ENCODE measurements at regions not wholly inside any gene's neighbourhood (a gene's known extent, or its start where the extent isn't known, plus 50 kb on each side); places are given as distances from the start of the nearest gene placed in this dataset.

DNA sequence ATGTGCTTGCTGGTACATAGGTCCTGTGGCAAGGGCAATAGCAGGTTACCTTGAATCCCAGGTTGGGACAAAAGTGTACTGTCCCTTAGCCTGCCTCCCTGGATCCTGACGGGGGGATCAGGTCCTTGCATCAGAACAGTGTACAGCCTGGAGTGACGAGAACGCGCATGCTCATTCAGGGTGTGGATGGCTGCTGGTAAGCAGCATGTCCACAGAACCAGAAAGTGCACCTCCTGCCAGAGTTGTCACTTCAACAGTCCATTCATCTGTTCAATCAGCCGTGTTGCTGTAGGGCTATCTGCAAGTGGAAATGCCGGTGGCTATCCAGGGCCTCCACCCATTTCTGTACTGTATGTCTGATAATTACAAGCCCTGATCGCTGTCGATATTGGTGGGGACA lies 236.3 kb upstream of the SOX4 start:
- Histone ChIP-seq H4K20me1 (ENCODE audit: insufficient read depth) (no peaks in the 10 kb centered on the region), H2AFZ (ENCODE audit: low read depth, low read length) (no peak overlapping the region), H3K9me3 (ENCODE audit: low read length) (no peaks in the 10 kb centered on the region), H3K4me3 (ENCODE audit: low read length) (no peak overlapping the region), H3K79me2 (replicated peaks; ENCODE audit: insufficient read depth, low read length) (no peaks in the 10 kb centered on the region), H3K27me3 (ENCODE audit: insufficient read depth, low read depth, low read length) (no peaks in the 10 kb centered on the region), H3K9ac (ENCODE audit: low read length) (no peak overlapping the region), H3K9me2 (ENCODE audit: insufficient read depth, low read length) (no peaks in the 10 kb centered on the region), H3K36me3 (ENCODE audit: insufficient read depth, low read length) (no peaks in the 10 kb centered on the region), H3F3A (ENCODE audit: insufficient read depth, low read length, poor library complexity, severe bottlenecking) (no peaks in the 10 kb centered on the region), H3K27ac (ENCODE audit: low read length) (no peak overlapping the region), H3K4me2 (ENCODE audit: low read length) (no peak overlapping the region)
- TF ChIP-seq POLR2AphosphoS5 (IDR thresholded peaks at IDR 0.05): no peak
- TF ChIP-seq SMC3 (conservative IDR thresholded peaks at IDR 0.05; ENCODE audit: poor library complexity): no peak
- no peak for TF ChIP-seq TAF1 (IDR thresholded peaks at IDR 0.05; ENCODE audit: low read depth)
- TF ChIP-seq, protein P1, sequence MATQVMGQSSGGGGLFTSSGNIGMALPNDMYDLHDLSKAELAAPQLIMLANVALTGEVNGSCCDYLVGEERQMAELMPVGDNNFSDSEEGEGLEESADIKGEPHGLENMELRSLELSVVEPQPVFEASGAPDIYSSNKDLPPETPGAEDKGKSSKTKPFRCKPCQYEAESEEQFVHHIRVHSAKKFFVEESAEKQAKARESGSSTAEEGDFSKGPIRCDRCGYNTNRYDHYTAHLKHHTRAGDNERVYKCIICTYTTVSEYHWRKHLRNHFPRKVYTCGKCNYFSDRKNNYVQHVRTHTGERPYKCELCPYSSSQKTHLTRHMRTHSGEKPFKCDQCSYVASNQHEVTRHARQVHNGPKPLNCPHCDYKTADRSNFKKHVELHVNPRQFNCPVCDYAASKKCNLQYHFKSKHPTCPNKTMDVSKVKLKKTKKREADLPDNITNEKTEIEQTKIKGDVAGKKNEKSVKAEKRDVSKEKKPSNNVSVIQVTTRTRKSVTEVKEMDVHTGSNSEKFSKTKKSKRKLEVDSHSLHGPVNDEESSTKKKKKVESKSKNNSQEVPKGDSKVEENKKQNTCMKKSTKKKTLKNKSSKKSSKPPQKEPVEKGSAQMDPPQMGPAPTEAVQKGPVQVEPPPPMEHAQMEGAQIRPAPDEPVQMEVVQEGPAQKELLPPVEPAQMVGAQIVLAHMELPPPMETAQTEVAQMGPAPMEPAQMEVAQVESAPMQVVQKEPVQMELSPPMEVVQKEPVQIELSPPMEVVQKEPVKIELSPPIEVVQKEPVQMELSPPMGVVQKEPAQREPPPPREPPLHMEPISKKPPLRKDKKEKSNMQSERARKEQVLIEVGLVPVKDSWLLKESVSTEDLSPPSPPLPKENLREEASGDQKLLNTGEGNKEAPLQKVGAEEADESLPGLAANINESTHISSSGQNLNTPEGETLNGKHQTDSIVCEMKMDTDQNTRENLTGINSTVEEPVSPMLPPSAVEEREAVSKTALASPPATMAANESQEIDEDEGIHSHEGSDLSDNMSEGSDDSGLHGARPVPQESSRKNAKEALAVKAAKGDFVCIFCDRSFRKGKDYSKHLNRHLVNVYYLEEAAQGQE (IDR thresholded peaks at IDR 0.05; ENCODE audit: borderline replicate concordance): no peak
- no peak for TF ChIP-seq RAD21 (conservative IDR thresholded peaks at IDR 0.05)
- no peak for TF ChIP-seq EP300 (conservative IDR thresholded peaks at IDR 0.05; ENCODE audit: poor library complexity, severe bottlenecking)
- TF ChIP-seq, protein P2, sequence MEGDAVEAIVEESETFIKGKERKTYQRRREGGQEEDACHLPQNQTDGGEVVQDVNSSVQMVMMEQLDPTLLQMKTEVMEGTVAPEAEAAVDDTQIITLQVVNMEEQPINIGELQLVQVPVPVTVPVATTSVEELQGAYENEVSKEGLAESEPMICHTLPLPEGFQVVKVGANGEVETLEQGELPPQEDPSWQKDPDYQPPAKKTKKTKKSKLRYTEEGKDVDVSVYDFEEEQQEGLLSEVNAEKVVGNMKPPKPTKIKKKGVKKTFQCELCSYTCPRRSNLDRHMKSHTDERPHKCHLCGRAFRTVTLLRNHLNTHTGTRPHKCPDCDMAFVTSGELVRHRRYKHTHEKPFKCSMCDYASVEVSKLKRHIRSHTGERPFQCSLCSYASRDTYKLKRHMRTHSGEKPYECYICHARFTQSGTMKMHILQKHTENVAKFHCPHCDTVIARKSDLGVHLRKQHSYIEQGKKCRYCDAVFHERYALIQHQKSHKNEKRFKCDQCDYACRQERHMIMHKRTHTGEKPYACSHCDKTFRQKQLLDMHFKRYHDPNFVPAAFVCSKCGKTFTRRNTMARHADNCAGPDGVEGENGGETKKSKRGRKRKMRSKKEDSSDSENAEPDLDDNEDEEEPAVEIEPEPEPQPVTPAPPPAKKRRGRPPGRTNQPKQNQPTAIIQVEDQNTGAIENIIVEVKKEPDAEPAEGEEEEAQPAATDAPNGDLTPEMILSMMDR (IDR thresholded peaks at IDR 0.05; ENCODE audit: poor library complexity, severe bottlenecking): no peak
- TF ChIP-seq MXI1 (conservative IDR thresholded peaks at IDR 0.05; ENCODE audit: poor library complexity, severe bottlenecking): no peak
- TF ChIP-seq EZH2 (IDR thresholded peaks at IDR 0.05; ENCODE audit: borderline replicate concordance, insufficient read depth, low read length, poor library complexity, severe bottlenecking): no peak

DNA sequence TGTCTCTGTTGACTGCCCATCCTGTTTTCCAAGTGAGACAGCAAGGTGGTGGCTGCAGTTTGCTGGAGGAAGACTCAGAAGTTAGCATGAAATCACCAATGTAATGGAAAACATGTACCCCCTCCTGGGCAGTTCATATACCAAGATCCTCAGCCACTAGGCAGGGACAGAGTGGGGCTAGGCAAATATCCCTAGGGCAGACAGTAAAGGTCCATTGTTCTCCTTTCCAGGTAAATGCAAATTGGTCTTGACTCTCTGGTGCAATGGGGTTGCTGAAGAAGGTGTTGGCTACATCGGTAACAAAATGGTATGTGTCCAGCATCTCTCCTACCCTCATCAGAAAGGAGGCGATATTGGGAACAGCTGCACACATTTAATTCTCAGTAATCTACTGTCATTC lies 233.6 kb upstream of the SOX4 start:
- Histone ChIP-seq H3K4me3 (ENCODE audit: low read length) (no peak overlapping the region), H3K9ac (ENCODE audit: low read length) (no peak overlapping the region), H3K4me2 (ENCODE audit: low read length) (no peak overlapping the region), H3K79me2 (replicated peaks; ENCODE audit: insufficient read depth, low read length) (no peaks in the 10 kb centered on the region), H3K9me3 (ENCODE audit: low read length) (no peaks in the 10 kb centered on the region), H3K27ac (ENCODE audit: low read length) (no peak overlapping the region), H2AFZ (ENCODE audit: low read depth, low read length) (no peak overlapping the region), H3F3A (ENCODE audit: insufficient read depth, low read length, poor library complexity, severe bottlenecking) (no peaks in the 10 kb centered on the region), H3K36me3 (ENCODE audit: insufficient read depth, low read length) (no peaks in the 10 kb centered on the region), H4K20me1 (ENCODE audit: insufficient read depth) (no peaks in the 10 kb centered on the region), H3K27me3 (ENCODE audit: insufficient read depth, low read depth, low read length) (no peaks in the 10 kb centered on the region), H3K9me2 (ENCODE audit: insufficient read depth, low read length) (no peaks in the 10 kb centered on the region)
- TF ChIP-seq POLR2AphosphoS5 (IDR thresholded peaks at IDR 0.05) (no peak), MXI1 (conservative IDR thresholded peaks at IDR 0.05; ENCODE audit: poor library complexity, severe bottlenecking) (no peak), RAD21 (conservative IDR thresholded peaks at IDR 0.05) (no peak), EZH2 (IDR thresholded peaks at IDR 0.05; ENCODE audit: borderline replicate concordance, insufficient read depth, low read length, poor library complexity, severe bottlenecking) (no peak), TAF1 (IDR thresholded peaks at IDR 0.05; ENCODE audit: low read depth) (no peak), EP300 (conservative IDR thresholded peaks at IDR 0.05; ENCODE audit: poor library complexity, severe bottlenecking) (no peak)
- TF ChIP-seq, protein P2 (IDR thresholded peaks at IDR 0.05; ENCODE audit: poor library complexity, severe bottlenecking): no peak
- TF ChIP-seq, protein P1 (IDR thresholded peaks at IDR 0.05; ENCODE audit: borderline replicate concordance): no peak
